Hepatocyte (in vitro differentiated cells): ENCODE measurements at regions not wholly inside any gene's neighbourhood (a gene's known extent, or its start where the extent isn't known, plus 50 kb on each side); places are given as distances from the start of the nearest gene placed in this dataset.

Experiments used
- DNase-seq: peaks from one replicate; pipeline ENCODE4 v3.0.0-alpha.2; 2016; ENCODE audit warnings: low spot score
- H2AFZ ChIP-seq: fragments of 200-600 bp; sonication (generic); 2 replicates; pipeline ENCODE4 v1.6.0; 2016; ENCODE audit warnings: antibody characterized with exemption, mild to moderate bottlenecking
- H3K27ac ChIP-seq: fragments of 200-600 bp; sonication (generic); 2 replicates; pipeline ENCODE4 v1.5.1; 2016; ENCODE audit warnings: mild to moderate bottlenecking
- H3K27me3 ChIP-seq: fragments of 200-600 bp; sonication (generic); 2 replicates; pipeline ENCODE4 v1.6.1; 2016
- H3K36me3 ChIP-seq: fragments of 200-600 bp; sonication (generic); replicated peaks from 2 replicates; pipeline ENCODE4 v1.5.1; 2016; ENCODE audit warnings: low read depth; ENCODE audit not compliant: insufficient read depth
- H3K4me1 ChIP-seq: fragments of 200-600 bp; sonication (generic); 2 replicates; pipeline ENCODE4 v1.5.1; 2016; ENCODE audit warnings: mild to moderate bottlenecking, moderate library complexity; ENCODE audit not compliant: insufficient read depth
- H3K4me2 ChIP-seq: fragments of 200-600 bp; sonication (generic); 2 replicates; pipeline ENCODE4 v1.6.0; 2016
- H3K4me3 ChIP-seq: fragments of 200-600 bp; sonication (generic); 2 replicates; pipeline ENCODE4 v1.5.1; 2016; ENCODE audit warnings: mild to moderate bottlenecking
- H3K79me2 ChIP-seq: fragments of 200-600 bp; sonication (generic); 2 replicates; pipeline ENCODE4 v1.6.0; 2017; ENCODE audit warnings: mild to moderate bottlenecking
- H3K9me2 ChIP-seq: fragments of 200-600 bp; sonication (generic); replicated peaks from 2 replicates; pipeline ENCODE4 v1.6.0; 2017; ENCODE audit warnings: mild to moderate bottlenecking; ENCODE audit not compliant: insufficient read depth
- H3K9me3 ChIP-seq: fragments of 200-600 bp; sonication (generic); 2 replicates; pipeline ENCODE4 v1.5.1; 2016; ENCODE audit warnings: low read depth, mild to moderate bottlenecking
- H4K20me1 ChIP-seq: fragments of 200-600 bp; sonication (generic); 2 replicates; pipeline ENCODE4 v1.6.0; 2016; ENCODE audit warnings: mild to moderate bottlenecking; ENCODE audit not compliant: insufficient read depth, poor library complexity, severe bottlenecking
- CTCF ChIP-seq: fragments of 200-600 bp; sonication (generic); IDR thresholded peaks from 2 replicates; pipeline ENCODE4 v1.5.1; 2016; ENCODE audit warnings: antibody characterized with exemption, mild to moderate bottlenecking; ENCODE audit not compliant: poor library complexity
- EZH2 ChIP-seq: fragments of 200-600 bp; sonication (generic); IDR thresholded peaks from 2 replicates; pipeline ENCODE4 v1.6.1; 2016; ENCODE audit warnings: antibody characterized with exemption, mild to moderate bottlenecking, borderline replicate concordance
- EZH2phosphoT487 ChIP-seq: fragments of 200-600 bp; sonication (generic); IDR thresholded peaks from one replicate; pipeline ENCODE4 v1.6.1; 2018; ENCODE audit warnings: antibody characterized with exemption, mild to moderate bottlenecking, low read depth, moderate library complexity; ENCODE audit not compliant: unreplicated experiment, severe bottlenecking
- WGBS: methylation state at CpG from one replicate; pipeline ENCODE4 v1.1.6; 2016; ENCODE audit warnings: low lambda C conversion rate; ENCODE audit errors: missing lambda C conversion rate; 5-methylcytosine and 5-hydroxymethylcytosine counted together

GRCh38 chr1:55329091-55329490, 113.9 kb upstream of the USP24 start:
- no peaks in the 10 kb centered on the region for H4K20me1 ChIP-seq
- H3K9me3 ChIP-seq: no peaks in the 10 kb centered on the region
- H3K4me3 ChIP-seq: no peak overlapping the region
- H3K4me1 ChIP-seq: peaks cover 14% of the 10 kb centered on the region
- peak; percentile 51 for DNase-seq
- no peaks in the 10 kb centered on the region for H3K36me3 ChIP-seq
- WGBS: 50% methylated on average over 5 of the region's 5 CpGs
- no peaks in the 10 kb centered on the region for H3K27me3 ChIP-seq
- H3K27ac ChIP-seq: peak overlapping the region; percentile 75
- H3K4me2 ChIP-seq: no peak overlapping the region
- H3K79me2 ChIP-seq: no peaks in the 10 kb centered on the region
- TF ChIP-seq CTCF (no peak), EZH2 (no peak), EZH2phosphoT487 (no peak)
- H3K9me2 ChIP-seq: no peaks in the 10 kb centered on the region
- no peak overlapping the region for H2AFZ ChIP-seq

- Histone ChIP-seq H3K4me2 (no peak overlapping the region), H3K9me3 (no peaks in the 10 kb centered on the region), H3K36me3 (no peaks in the 10 kb centered on the region), H2AFZ (no peak overlapping the region), H3K9me2 (no peaks in the 10 kb centered on the region), H3K79me2 (no peaks in the 10 kb centered on the region), H3K27me3 (no peaks in the 10 kb centered on the region), H3K27ac (no peak overlapping the region), H4K20me1 (no peaks in the 10 kb centered on the region), H3K4me3 (no peak overlapping the region), H3K4me1 (peaks cover 14% of the 10 kb centered on the region)
- WGBS: 74% methylated on average over 14 of the region's 14 CpGs
- no peak for DNase-seq
- TF ChIP-seq CTCF (no peak), EZH2phosphoT487 (no peak), EZH2 (no peak)
Observed at GRCh38 chr1:55326496-55327243, 111.5 kb upstream of the USP24 start.

- Histone ChIP-seq H4K20me1 (no peaks in the 10 kb centered on the region), H3K9me2 (no peaks in the 10 kb centered on the region), H3K27me3 (no peaks in the 10 kb centered on the region), H3K79me2 (no peaks in the 10 kb centered on the region), H3K4me1 (peaks cover 3% of the 10 kb centered on the region), H3K4me2 (no peak overlapping the region), H3K9me3 (no peaks in the 10 kb centered on the region), H3K27ac (no peak overlapping the region), H3K4me3 (no peak overlapping the region), H3K36me3 (no peaks in the 10 kb centered on the region), H2AFZ (no peak overlapping the region)
- WGBS: 75% methylated on average over 6 of the region's 6 CpGs
- DNase-seq: no peak
- no peak for TF ChIP-seq EZH2
- no peak for TF ChIP-seq EZH2phosphoT487
- no peak for TF ChIP-seq CTCF
Observed at GRCh38 chr1:55323760-55324159, 108.6 kb upstream of the USP24 start.

- Histone ChIP-seq H3K27me3 (no peaks in the 10 kb centered on the region), H2AFZ (no peak overlapping the region), H3K4me1 (no peaks in the 10 kb centered on the region), H3K9me3 (no peaks in the 10 kb centered on the region), H3K9me2 (no peaks in the 10 kb centered on the region), H3K36me3 (no peaks in the 10 kb centered on the region), H3K27ac (no peak overlapping the region), H4K20me1 (no peaks in the 10 kb centered on the region), H3K4me3 (no peak overlapping the region), H3K79me2 (no peaks in the 10 kb centered on the region), H3K4me2 (no peak overlapping the region)
- no peak for DNase-seq
- WGBS: 89% methylated on average over 1 of the region's 1 CpG
- TF ChIP-seq CTCF (no peak), EZH2phosphoT487 (no peak), EZH2 (no peak)
Observed at GRCh38 chr1:55322842-55323241, 107.7 kb upstream of the USP24 start.
